HCT116 (cell line): ENCODE measurements at regions not wholly inside any gene's neighbourhood (a gene's known extent, or its start where the extent isn't known, plus 50 kb on each side); places are given as distances from the start of the nearest gene placed in this dataset.

Source experiments
- ATAC-seq: fragments of 200-7000 bp; cut with Tn5 transposase; 2 replicates; pipeline ENCODE4 v1.9.1; 2020; ENCODE audit warnings: mild to moderate bottlenecking, moderate library complexity
- BruUV-seq: library from RNA; stranded (reverse); fragments of 400-500 nt; replicated peaks from 2 replicates; lab custom pipeline; 2021; lab: Mats Ljungman, UMichigan
- CTCF ChIA-PET: fragments of 300-600 bp; sonication (Branson Sonifier 250); formaldehyde crosslinking; loops from one replicate; lab custom pipeline; 2021; ENCODE audit warnings: antibody characterized with exemption; lab: Charles Lee
- POLR2A ChIA-PET: fragments of 300-600, 350-600 bp; sonication (Branson Sonifier 250); formaldehyde crosslinking; loops from one replicate; lab custom pipeline; 2021; ENCODE audit warnings: antibody characterized with exemption; lab: Charles Lee
- RAD21 ChIA-PET, 2 experiments: fragments of 300-600 bp; sonication (Branson Sonifier 250); formaldehyde crosslinking; loops; one replicate each; lab custom pipeline; 2023; ENCODE audit warnings: low total read pairs in 2 of 2; ENCODE audit not compliant: uncharacterized antibody in 2 of 2, unreplicated experiment in 2 of 2, low non-redundant PET in 1 of 2; lab: Charles Lee
- DNase-seq: peaks from one replicate; pipeline ENCODE4 v3.0.0-alpha.2; 2010; ENCODE audit warnings: low read depth, low spot score
- H2AFZ ChIP-seq: fragments of 200-600 bp; shearing (Covaris generic), sonication (generic); 2 replicates; pipeline ENCODE4 v1.6.1; 2017; ENCODE audit warnings: low read depth, mixed run types, mixed read lengths, antibody characterized with exemption, low read length; ENCODE audit not compliant: poor library complexity, severe bottlenecking
- H3K27ac ChIP-seq: 2 replicates; pipeline ENCODE4 v1.5.1; 2012; ENCODE audit warnings: low read depth, low read length
- H3K27me3 ChIP-seq: fragments of 200-600 bp; sonication (generic); 2 replicates; pipeline ENCODE4 v1.6.1; 2016; ENCODE audit warnings: mixed run types, low read length, mixed read lengths; ENCODE audit not compliant: insufficient read depth
- H3K36me3 ChIP-seq, 2 experiments: fragments of 200-500 bp in 1 of 2; fragments of 200-600 bp in 1 of 2; sonication (Bioruptor generic) in 1 of 2; sonication (generic) in 1 of 2; 2 replicates each; pipeline versions ENCODE4 v1.5.1 to v1.6.1; 2014 to 2016; ENCODE audit warnings: low read length in 2 of 2, inconsistent platforms in 1 of 2, mixed read lengths in 1 of 2, mixed run types in 1 of 2; ENCODE audit not compliant: insufficient read depth in 2 of 2, control insufficient read depth in 1 of 2
- H3K4me1 ChIP-seq, 2 experiments: fragments of 200-600 bp in 1 of 2; sonication (generic) in 1 of 2; 2 replicates each; pipeline versions ENCODE4 v1.5.1 to v1.6.1; 2012 to 2017; ENCODE audit warnings: low read length in 2 of 2, inconsistent platforms in 1 of 2, mild to moderate bottlenecking in 1 of 2, mixed read lengths in 1 of 2, mixed run types in 1 of 2, moderate library complexity in 1 of 2; ENCODE audit not compliant: insufficient read depth in 2 of 2, control insufficient read depth in 1 of 2
- H3K4me2 ChIP-seq: fragments of 200-600 bp; sonication (generic); 2 replicates; pipeline ENCODE4 v1.6.1; 2017; ENCODE audit warnings: mixed run types, low read length, mixed read lengths
- H3K4me3 ChIP-seq, 2 experiments: fragments of 200-600 bp in 1 of 2; sonication (generic) in 1 of 2; replicated peaks in 1 of 2; 2 replicates each; pipeline ENCODE4 v1.5.1; 2011 to 2016; ENCODE audit warnings: low read length in 2 of 2, control low read depth in 1 of 2, low read depth in 1 of 2, mild to moderate bottlenecking in 1 of 2, mixed read lengths in 1 of 2, mixed run types in 1 of 2
- H3K79me2 ChIP-seq: fragments of 200-600 bp; sonication (generic); 2 replicates; pipeline ENCODE4 v1.6.1; 2017; ENCODE audit warnings: mild to moderate bottlenecking, mixed run types, low read length, moderate library complexity, mixed read lengths; ENCODE audit not compliant: insufficient read depth
- H3K9ac ChIP-seq: fragments of 200-600 bp; sonication (generic); 2 replicates; pipeline ENCODE4 v1.6.1; 2016; ENCODE audit warnings: low read length, mixed read lengths
- H3K9me2 ChIP-seq: fragments of 200-600 bp; sonication (generic), shearing (Covaris generic); 2 replicates; pipeline ENCODE4 v1.6.1; 2017; ENCODE audit warnings: mixed run types, mild to moderate bottlenecking, moderate library complexity; ENCODE audit not compliant: insufficient read depth
- H3K9me3 ChIP-seq, 2 experiments: fragments of 200-500 bp in 1 of 2; fragments of 200-600 bp in 1 of 2; sonication (Bioruptor generic) in 1 of 2; sonication (generic) in 1 of 2; 2 replicates each; pipeline ENCODE4 v1.6.1; 2014 to 2017; ENCODE audit warnings: low read length in 2 of 2, mixed read lengths in 2 of 2, inconsistent platforms in 1 of 2, low read depth in 1 of 2, mild to moderate bottlenecking in 1 of 2, mixed run types in 1 of 2, moderate library complexity in 1 of 2; ENCODE audit not compliant: control insufficient read depth in 1 of 2, insufficient read depth in 1 of 2
- H4K20me1 ChIP-seq: fragments of 200-600 bp; sonication (generic), shearing (Covaris generic); 2 replicates; pipeline ENCODE4 v1.6.1; 2017; ENCODE audit warnings: mixed run types, mild to moderate bottlenecking, moderate library complexity; ENCODE audit not compliant: insufficient read depth
- CEBPB ChIP-seq: IDR thresholded peaks from 2 replicates; pipeline ENCODE4 v1.6.1; 2012; ENCODE audit warnings: low read depth
- EGR1 ChIP-seq: IDR thresholded peaks from 2 replicates; pipeline ENCODE4 v1.6.1; 2012; ENCODE audit warnings: low read depth
- EZH2 ChIP-seq: fragments of 200-600 bp; sonication (generic); IDR thresholded peaks from 2 replicates; pipeline ENCODE4 v1.6.1; 2017; ENCODE audit warnings: antibody characterized with exemption, mixed run types
- EZH2phosphoT487 ChIP-seq: fragments of 200-600 bp; IDR thresholded peaks from 2 replicates; pipeline ENCODE4 v1.6.1; 2018; ENCODE audit warnings: antibody characterized with exemption, borderline replicate concordance
- JUND ChIP-seq: IDR thresholded peaks from 2 replicates; pipeline ENCODE4 v1.6.1; 2012
- MAX ChIP-seq: IDR thresholded peaks from 2 replicates; pipeline ENCODE4 v1.6.1; 2012
- POLR2A ChIP-seq: IDR thresholded peaks from 2 replicates; pipeline ENCODE4 v1.7.0; 2011; ENCODE audit warnings: borderline replicate concordance; ENCODE audit not compliant: insufficient read depth, insufficient read length; ENCODE audit errors: extremely low read depth
- SP1 ChIP-seq: IDR thresholded peaks from 2 replicates; pipeline ENCODE4 v1.6.1; 2012; ENCODE audit warnings: low read depth
- SRF ChIP-seq: IDR thresholded peaks from 2 replicates; pipeline ENCODE4 v1.6.1; 2012; ENCODE audit warnings: low read depth
- TCF7L2 ChIP-seq: IDR thresholded peaks from 2 replicates; pipeline ENCODE4 v1.7.0; 2011; ENCODE audit warnings: borderline replicate concordance, inconsistent platforms; ENCODE audit not compliant: insufficient read depth, insufficient read length; ENCODE audit errors: extremely low read depth
- YY1 ChIP-seq: IDR thresholded peaks from 2 replicates; pipeline ENCODE4 v1.6.1; 2011; ENCODE audit warnings: low read length, low read depth, moderate library complexity, mild to moderate bottlenecking; ENCODE audit not compliant: insufficient replicate concordance; ENCODE audit errors: extremely low read depth
- intact Hi-C: fragments of 100-400 bp; cut with micrococcal nuclease; formaldehyde crosslinking; loops from 2 replicates; pipeline ENCODE4 v1.10.0; 2022

- TF ChIP-seq YY1 (no peak), POLR2A (no peak), EZH2phosphoT487 (no peak), TCF7L2 (no peak), CEBPB (no peak), SRF (no peak), EZH2 (no peak), SP1 (no peak), EGR1 (no peak), MAX (no peak)
- TF ChIP-seq, all 23 proteins: peak for 0
These were observed 361.7 kb downstream of the SNAPC1 start (continued) for GRCh38 chr14:62123961-62124360.

- no TSS peak for BruUV-seq
- POLR2A ChIA-PET = no interaction called here
- TF ChIP-seq EZH2 = no peak
- no peak for TF ChIP-seq JUND
- no peak for TF ChIP-seq CEBPB
- Histone ChIP-seq H3K9me2 (no peaks in the 10 kb centered on the region), H3K4me3 (no peak overlapping the region), H3K4me1 (no peaks in the 10 kb centered on the region), H3K9me3 (no peaks in the 10 kb centered on the region), H3K36me3 (no peaks in the 10 kb centered on the region), H3K9ac (no peak overlapping the region), H2AFZ (no peak overlapping the region), H3K27me3 (peaks cover 11% of the 10 kb centered on the region; the same call in 1 of the 2 replicates), H3K27ac (no peak overlapping the region), H3K79me2 (no peaks in the 10 kb centered on the region), H3K4me2 (no peak overlapping the region), H4K20me1 (no peaks in the 10 kb centered on the region)
- RAD21 ChIA-PET = no interaction called here
- intact Hi-C loops = loop anchor here (2.0 to 10.0 kb wide), 2 partner anchors 201 to 831 kb away; no protein-coding TSS in a partner anchor
- DNase-seq (no peak), ATAC-seq (no peak)
- CTCF ChIA-PET = interaction anchor here (0.9 to 2.4 kb wide), 11 partner anchors 10 to 857 kb away, joined by 3 to 33 read pairs (median 5); no protein-coding TSS in a partner anchor
These were observed 363.6 kb downstream of the SNAPC1 start for GRCh38 chr14:62125793-62126192.
